ENCODE measurements at regions not wholly inside any gene's neighbourhood (a gene's known extent, or its start where the extent isn't known, plus 50 kb on each side); places are given as distances from the start of the nearest gene placed in this dataset.

DNA sequence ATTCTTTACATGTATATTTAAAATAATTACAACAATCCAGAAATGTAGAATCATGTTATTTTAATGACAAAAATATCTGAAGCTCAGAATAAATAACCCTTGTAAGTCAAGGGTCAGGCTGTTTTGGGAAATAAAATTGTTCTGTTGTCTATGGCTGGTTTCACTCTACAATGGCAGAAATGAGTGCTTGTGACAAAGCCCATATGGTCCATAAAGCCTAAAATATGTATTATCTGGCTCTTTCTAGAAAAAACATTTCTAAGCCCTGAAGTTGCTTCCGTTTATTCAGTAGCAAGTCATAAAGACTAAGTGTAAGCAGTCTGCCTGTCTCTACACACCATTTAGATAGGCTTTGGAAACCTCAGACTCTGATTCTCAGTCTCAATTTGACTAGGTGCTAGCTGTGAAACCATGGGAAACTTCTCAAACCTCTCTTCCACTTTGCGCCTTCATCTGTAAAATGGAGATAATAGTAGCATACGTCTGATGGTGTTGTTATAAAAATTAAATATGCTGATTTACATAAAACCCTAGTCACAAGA is 365.7 kb upstream of the CA10 start:
- TF ChIP-seq, protein P1, sequence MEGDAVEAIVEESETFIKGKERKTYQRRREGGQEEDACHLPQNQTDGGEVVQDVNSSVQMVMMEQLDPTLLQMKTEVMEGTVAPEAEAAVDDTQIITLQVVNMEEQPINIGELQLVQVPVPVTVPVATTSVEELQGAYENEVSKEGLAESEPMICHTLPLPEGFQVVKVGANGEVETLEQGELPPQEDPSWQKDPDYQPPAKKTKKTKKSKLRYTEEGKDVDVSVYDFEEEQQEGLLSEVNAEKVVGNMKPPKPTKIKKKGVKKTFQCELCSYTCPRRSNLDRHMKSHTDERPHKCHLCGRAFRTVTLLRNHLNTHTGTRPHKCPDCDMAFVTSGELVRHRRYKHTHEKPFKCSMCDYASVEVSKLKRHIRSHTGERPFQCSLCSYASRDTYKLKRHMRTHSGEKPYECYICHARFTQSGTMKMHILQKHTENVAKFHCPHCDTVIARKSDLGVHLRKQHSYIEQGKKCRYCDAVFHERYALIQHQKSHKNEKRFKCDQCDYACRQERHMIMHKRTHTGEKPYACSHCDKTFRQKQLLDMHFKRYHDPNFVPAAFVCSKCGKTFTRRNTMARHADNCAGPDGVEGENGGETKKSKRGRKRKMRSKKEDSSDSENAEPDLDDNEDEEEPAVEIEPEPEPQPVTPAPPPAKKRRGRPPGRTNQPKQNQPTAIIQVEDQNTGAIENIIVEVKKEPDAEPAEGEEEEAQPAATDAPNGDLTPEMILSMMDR (IDR thresholded peaks at IDR 0.05), result no peak
- TF ChIP-seq POLR2AphosphoS5 (IDR thresholded peaks at IDR 0.05; ENCODE audit: insufficient read depth in 1 of 2, low read depth in 1 of 2), result no peak

Measured in vagina (tissue), 2 donors.